Uterus (tissue), 2 donors: ENCODE measurements at regions not wholly inside any gene's neighbourhood (a gene's known extent, or its start where the extent isn't known, plus 50 kb on each side); places are given as distances from the start of the nearest gene placed in this dataset.

Source experiments
- CTCF ChIP-seq, 4 experiments: fragments of 200-600 bp in 2 of 4; fragments of 450-650 bp in 2 of 4; sonication (generic) in 2 of 4; IDR thresholded peaks; one replicate each; pipeline ENCODE4 v1.5.1; 2016 to 2019; ENCODE audit warnings: antibody characterized with exemption in 4 of 4, mild to moderate bottlenecking in 2 of 4, moderate library complexity in 1 of 4
- POLR2A ChIP-seq, 2 donors: fragments of 450-650 bp; IDR thresholded peaks; one replicate each; pipeline ENCODE4 v1.6.1; 2016; ENCODE audit warnings: antibody characterized with exemption in 2 of 2, mild to moderate bottlenecking in 1 of 2, moderate library complexity in 1 of 2

- no peak for TF ChIP-seq CTCF (IDR thresholded peaks at IDR 0.05)
- no peak for TF ChIP-seq POLR2A (IDR thresholded peaks at IDR 0.05)
Measured at GRCh38 chr9:86885232-86885631, 62.1 kb downstream of the GAS1 start.
